Progenitor cell of endocrine pancreas (in vitro differentiated cells): ENCODE measurements at regions not wholly inside any gene's neighbourhood (a gene's known extent, or its start where the extent isn't known, plus 50 kb on each side); places are given as distances from the start of the nearest gene placed in this dataset.

Experiments used
- DNase-seq: peaks from one replicate; pipeline ENCODE4 v3.0.0; 2021; ENCODE audit warnings: low spot score; ENCODE audit not compliant: unreplicated experiment
- H3K27ac Mint-ChIP-seq: 2 replicates; pipeline ENCODE4 v1.8.0; 2021; ENCODE audit warnings: mild to moderate bottlenecking, moderate library complexity, mixed read lengths
- H3K27me3 Mint-ChIP-seq: 2 replicates; pipeline ENCODE4 v1.8.0; 2021; ENCODE audit warnings: mixed read lengths
- H3K36me3 Mint-ChIP-seq: 2 replicates; pipeline ENCODE4 v1.8.0; 2022; ENCODE audit warnings: mixed read lengths; ENCODE audit not compliant: insufficient read depth
- H3K4me1 Mint-ChIP-seq: 2 replicates; pipeline ENCODE4 v1.8.0; 2021; ENCODE audit warnings: low read depth, mixed read lengths
- H3K4me3 Mint-ChIP-seq: 2 replicates; pipeline ENCODE4 v1.8.0; 2021; ENCODE audit warnings: low read depth, mild to moderate bottlenecking, moderate library complexity, mixed read lengths
- H3K9me3 Mint-ChIP-seq: 2 replicates; pipeline ENCODE4 v1.8.0; 2021; ENCODE audit warnings: low read depth, mixed read lengths
- TF ChIP-seq, protein P1 (sequence below): fragments of 200-600 bp; sonication (generic); IDR thresholded peaks from one replicate; pipeline ENCODE4 v1.5.0; 2021; ENCODE audit warnings: antibody characterized with exemption, mild to moderate bottlenecking; ENCODE audit not compliant: unreplicated experiment

DNA sequence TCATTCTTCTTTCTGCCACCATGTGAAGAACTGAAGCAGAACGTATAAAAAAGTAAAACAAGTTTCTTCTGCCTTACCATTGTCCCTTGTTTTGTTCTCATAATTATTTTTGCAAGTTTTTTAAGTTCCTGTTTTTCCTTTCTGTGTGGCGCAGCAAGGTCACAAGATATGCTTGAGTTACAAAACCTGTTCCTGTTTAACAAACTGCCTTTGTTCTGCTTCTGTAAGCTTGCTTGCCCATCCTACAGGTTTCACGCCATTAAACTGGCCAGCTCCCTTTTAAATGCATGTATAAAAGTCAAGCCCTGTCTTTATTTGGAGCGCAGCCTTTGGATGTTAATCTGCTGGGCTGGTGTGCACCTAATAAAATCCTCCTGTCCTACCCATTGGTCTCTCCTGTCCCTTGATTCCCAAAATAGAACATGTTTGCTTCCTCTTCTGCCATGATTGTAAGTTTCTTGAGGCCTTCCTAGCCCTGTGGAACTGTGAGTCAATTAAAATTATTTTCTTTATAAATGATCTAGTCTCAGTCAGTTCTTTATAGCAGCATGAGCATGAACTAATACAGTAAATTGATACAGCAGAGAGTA, 1115.4 kb downstream of the SLITRK1 start:
- no peak for DNase-seq
- Mint-ChIP-seq H3K36me3 (no peaks in the 10 kb centered on the region), H3K9me3 (peaks cover 15% of the 10 kb centered on the region), H3K4me1 (no peaks in the 10 kb centered on the region), H3K27ac (no peak overlapping the region), H3K4me3 (no peak overlapping the region), H3K27me3 (no peaks in the 10 kb centered on the region)
- TF ChIP-seq, protein P1, sequence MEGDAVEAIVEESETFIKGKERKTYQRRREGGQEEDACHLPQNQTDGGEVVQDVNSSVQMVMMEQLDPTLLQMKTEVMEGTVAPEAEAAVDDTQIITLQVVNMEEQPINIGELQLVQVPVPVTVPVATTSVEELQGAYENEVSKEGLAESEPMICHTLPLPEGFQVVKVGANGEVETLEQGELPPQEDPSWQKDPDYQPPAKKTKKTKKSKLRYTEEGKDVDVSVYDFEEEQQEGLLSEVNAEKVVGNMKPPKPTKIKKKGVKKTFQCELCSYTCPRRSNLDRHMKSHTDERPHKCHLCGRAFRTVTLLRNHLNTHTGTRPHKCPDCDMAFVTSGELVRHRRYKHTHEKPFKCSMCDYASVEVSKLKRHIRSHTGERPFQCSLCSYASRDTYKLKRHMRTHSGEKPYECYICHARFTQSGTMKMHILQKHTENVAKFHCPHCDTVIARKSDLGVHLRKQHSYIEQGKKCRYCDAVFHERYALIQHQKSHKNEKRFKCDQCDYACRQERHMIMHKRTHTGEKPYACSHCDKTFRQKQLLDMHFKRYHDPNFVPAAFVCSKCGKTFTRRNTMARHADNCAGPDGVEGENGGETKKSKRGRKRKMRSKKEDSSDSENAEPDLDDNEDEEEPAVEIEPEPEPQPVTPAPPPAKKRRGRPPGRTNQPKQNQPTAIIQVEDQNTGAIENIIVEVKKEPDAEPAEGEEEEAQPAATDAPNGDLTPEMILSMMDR, result no peak

DNA sequence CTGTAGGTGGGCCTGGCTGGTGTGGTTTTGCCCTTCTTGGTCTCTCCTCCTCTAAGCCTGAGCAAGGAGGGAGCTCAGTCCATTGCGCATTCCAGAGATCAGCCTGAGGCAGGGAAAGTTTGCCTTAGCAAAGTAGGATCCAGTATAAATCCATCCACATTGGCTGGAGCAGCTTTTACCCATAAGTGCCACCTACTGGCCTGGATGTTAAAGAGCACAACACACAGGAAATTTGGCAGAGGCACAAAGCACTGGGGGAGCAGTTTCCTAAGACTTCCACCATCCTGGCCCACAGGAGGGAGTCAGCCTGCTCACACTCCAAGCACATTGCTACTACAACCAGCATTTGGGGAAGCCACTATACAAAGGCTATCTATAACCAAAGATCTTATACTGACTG, 1124.2 kb downstream of the SLITRK1 start:
- no peak overlapping the region for H3K4me3 Mint-ChIP-seq

DNA sequence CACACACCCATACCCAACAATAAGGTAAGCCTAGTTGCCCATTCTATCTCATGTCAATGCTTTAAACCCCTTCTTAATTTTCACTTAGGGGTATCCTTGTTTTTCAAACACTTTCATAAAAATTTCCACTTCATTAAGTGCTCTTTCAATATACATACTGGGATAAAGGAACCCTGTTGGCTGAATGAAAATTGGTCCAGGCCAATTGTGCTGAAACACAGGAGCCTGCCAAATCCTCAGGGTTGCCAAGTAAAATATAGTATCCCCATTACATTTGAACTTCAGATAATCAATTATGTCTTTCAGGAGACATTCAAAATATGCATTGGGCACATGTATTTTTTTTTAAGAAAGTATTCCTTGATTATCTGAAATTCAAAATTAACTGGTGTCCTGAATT, 1131.1 kb downstream of the SLITRK1 start:
- no peak for DNase-seq
- no peak overlapping the region for H3K27ac Mint-ChIP-seq
- TF ChIP-seq, protein P1, result no peak
- H3K9me3 Mint-ChIP-seq, result no peaks in the 10 kb centered on the region
- H3K27me3 Mint-ChIP-seq, result no peaks in the 10 kb centered on the region
- H3K4me1 Mint-ChIP-seq, result no peaks in the 10 kb centered on the region
- H3K4me3 Mint-ChIP-seq, result no peak overlapping the region
- H3K36me3 Mint-ChIP-seq, result no peaks in the 10 kb centered on the region

More for the DNA sequence above, 1124.2 kb downstream of the SLITRK1 start:
- TF ChIP-seq, protein P1, result peak; percentile 33
- Mint-ChIP-seq H3K4me1 (no peaks in the 10 kb centered on the region), H3K36me3 (no peaks in the 10 kb centered on the region), H3K27me3 (no peaks in the 10 kb centered on the region), H3K9me3 (no peaks in the 10 kb centered on the region), H3K27ac (no peak overlapping the region)
- DNase-seq, result no peak

DNA sequence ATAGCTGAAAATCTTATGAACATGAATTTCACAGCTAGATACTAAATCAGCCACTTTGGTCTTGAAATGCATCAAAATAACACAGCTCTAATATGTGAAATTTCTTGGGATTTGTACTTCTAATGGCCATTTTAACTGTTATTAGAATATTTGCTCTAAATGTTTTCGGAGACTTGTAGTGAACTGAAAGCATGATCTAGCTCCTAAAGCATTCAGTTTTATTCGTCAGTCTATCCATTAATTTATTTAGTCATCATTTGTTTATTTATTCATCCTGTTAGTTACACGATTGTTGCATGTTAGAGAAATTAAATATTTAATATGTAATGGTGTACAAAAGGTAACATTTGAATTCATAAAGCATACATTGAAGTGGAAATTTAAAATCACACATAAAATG, 1132.7 kb downstream of the SLITRK1 start:
- H3K36me3 Mint-ChIP-seq, result no peaks in the 10 kb centered on the region
- no peak overlapping the region for H3K4me3 Mint-ChIP-seq
- DNase-seq, result no peak
- H3K27me3 Mint-ChIP-seq, result no peaks in the 10 kb centered on the region
- H3K9me3 Mint-ChIP-seq, result no peaks in the 10 kb centered on the region
- no peak overlapping the region for H3K27ac Mint-ChIP-seq
- TF ChIP-seq, protein P1, result no peak
- no peaks in the 10 kb centered on the region for H3K4me1 Mint-ChIP-seq

DNA sequence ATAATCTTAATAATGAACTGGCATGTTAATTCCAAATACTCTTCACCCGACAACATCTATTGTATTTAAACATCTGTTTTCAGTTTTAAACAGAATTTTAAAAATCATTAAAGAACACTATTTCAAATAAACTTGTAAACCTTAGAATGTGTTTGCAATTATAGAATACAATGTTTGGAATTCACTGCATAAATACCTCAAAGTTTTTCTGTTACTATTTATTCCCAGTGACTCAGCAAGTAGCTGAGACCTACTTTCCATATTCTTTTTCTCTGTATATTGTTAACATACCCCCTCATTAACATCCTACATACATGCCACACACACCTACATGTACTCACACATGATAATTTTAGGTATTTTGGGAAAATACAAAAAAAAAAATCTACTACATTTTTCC, 1134.3 kb downstream of the SLITRK1 start:
- Mint-ChIP-seq H3K4me1 (no peaks in the 10 kb centered on the region), H3K27me3 (no peaks in the 10 kb centered on the region), H3K36me3 (no peaks in the 10 kb centered on the region), H3K27ac (no peak overlapping the region), H3K9me3 (no peaks in the 10 kb centered on the region), H3K4me3 (no peak overlapping the region)
- TF ChIP-seq, protein P1, result no peak
- no peak for DNase-seq
